ENCODE measurements at regions not wholly inside any gene's neighbourhood (a gene's known extent, or its start where the extent isn't known, plus 50 kb on each side); places are given as distances from the start of the nearest gene placed in this dataset.
"Not testable (repeated sequence)": the region's sequence is repeated elsewhere in the genome, so short reads cannot be mapped to it uniquely, and the experiment has no call there.

- not testable (repeated sequence) for H3K27ac ChIP-seq (ENCODE audit: low read depth, low read length)
These were observed 73.3 kb upstream of the COBL start for GRCh38 chr7:51389952-51390351.

GRCh38 chr7:51389216-51389812 lies 72.7 kb upstream of the COBL start:
- H3K9ac ChIP-seq (ENCODE audit: low read depth, low read length); H3K27ac ChIP-seq (ENCODE audit: low read depth, low read length): not testable (repeated sequence)

More at GRCh38 chr7:51389952-51390351, 73.3 kb upstream of the COBL start:
- H3K9me3 ChIP-seq (ENCODE audit: control insufficient read depth, insufficient read depth, low read length); H3K9ac ChIP-seq (ENCODE audit: low read depth, low read length); H3K4me3 ChIP-seq (ENCODE audit: low read depth, low read length); H3K36me3 ChIP-seq (ENCODE audit: control insufficient read depth, insufficient read depth, low read length); H3K27me3 ChIP-seq (ENCODE audit: control insufficient read depth, insufficient read depth, low read length); H3K4me1 ChIP-seq (ENCODE audit: control insufficient read depth, insufficient read depth, low read length): not testable (repeated sequence)

GRCh38 chr7:51388241-51388640 lies 71.6 kb upstream of the COBL start:
- H3K4me3 ChIP-seq (ENCODE audit: low read depth, low read length); H3K9ac ChIP-seq (ENCODE audit: low read depth, low read length); H3K27ac ChIP-seq (ENCODE audit: low read depth, low read length); H3K36me3 ChIP-seq (ENCODE audit: control insufficient read depth, insufficient read depth, low read length); H3K4me1 ChIP-seq (ENCODE audit: control insufficient read depth, insufficient read depth, low read length); H3K9me3 ChIP-seq (ENCODE audit: control insufficient read depth, insufficient read depth, low read length); H3K27me3 ChIP-seq (ENCODE audit: control insufficient read depth, insufficient read depth, low read length): not testable (repeated sequence)

More at GRCh38 chr7:51389216-51389812, 72.7 kb upstream of the COBL start:
- H3K4me3 ChIP-seq (ENCODE audit: low read depth, low read length); H3K4me1 ChIP-seq (ENCODE audit: control insufficient read depth, insufficient read depth, low read length); H3K36me3 ChIP-seq (ENCODE audit: control insufficient read depth, insufficient read depth, low read length); H3K27me3 ChIP-seq (ENCODE audit: control insufficient read depth, insufficient read depth, low read length); H3K9me3 ChIP-seq (ENCODE audit: control insufficient read depth, insufficient read depth, low read length): not testable (repeated sequence)

GRCh38 chr7:51386806-51387568 lies 70.4 kb upstream of the COBL start:
- not testable (repeated sequence) for H3K9me3 ChIP-seq (ENCODE audit: control insufficient read depth, insufficient read depth, low read length); H3K27ac ChIP-seq (ENCODE audit: low read depth, low read length); H3K36me3 ChIP-seq (ENCODE audit: control insufficient read depth, insufficient read depth, low read length); H3K27me3 ChIP-seq (ENCODE audit: control insufficient read depth, insufficient read depth, low read length); H3K9ac ChIP-seq (ENCODE audit: low read depth, low read length); H3K4me1 ChIP-seq (ENCODE audit: control insufficient read depth, insufficient read depth, low read length); H3K4me3 ChIP-seq (ENCODE audit: low read depth, low read length)

GRCh38 chr7:51386184-51386583 lies 69.6 kb upstream of the COBL start:
- H3K27me3 ChIP-seq (ENCODE audit: control insufficient read depth, insufficient read depth, low read length); H3K9ac ChIP-seq (ENCODE audit: low read depth, low read length); H3K9me3 ChIP-seq (ENCODE audit: control insufficient read depth, insufficient read depth, low read length); H3K27ac ChIP-seq (ENCODE audit: low read depth, low read length); H3K36me3 ChIP-seq (ENCODE audit: control insufficient read depth, insufficient read depth, low read length); H3K4me3 ChIP-seq (ENCODE audit: low read depth, low read length); H3K4me1 ChIP-seq (ENCODE audit: control insufficient read depth, insufficient read depth, low read length): not testable (repeated sequence)

GRCh38 chr7:51382243-51382642 lies 65.6 kb upstream of the COBL start:
- H3K9ac ChIP-seq (ENCODE audit: low read depth, low read length); H3K27ac ChIP-seq (ENCODE audit: low read depth, low read length); H3K9me3 ChIP-seq (ENCODE audit: control insufficient read depth, insufficient read depth, low read length); H3K27me3 ChIP-seq (ENCODE audit: control insufficient read depth, insufficient read depth, low read length); H3K4me3 ChIP-seq (ENCODE audit: low read depth, low read length); H3K36me3 ChIP-seq (ENCODE audit: control insufficient read depth, insufficient read depth, low read length); H3K4me1 ChIP-seq (ENCODE audit: control insufficient read depth, insufficient read depth, low read length): not testable (repeated sequence)

- no peak overlapping the region for H3K27ac ChIP-seq (ENCODE audit: low read depth, low read length)
- H3K9ac ChIP-seq (ENCODE audit: low read depth, low read length), result no peak overlapping the region
These were observed 59.9 kb upstream of the COBL start for GRCh38 chr7:51376420-51377092.

GRCh38 chr7:51374936-51375335 lies 58.3 kb upstream of the COBL start:
- H3K4me3 ChIP-seq (ENCODE audit: low read depth, low read length), result no peak overlapping the region
- no peaks in the 10 kb centered on the region for H3K4me1 ChIP-seq (ENCODE audit: control insufficient read depth, insufficient read depth, low read length)
- H3K9ac ChIP-seq (ENCODE audit: low read depth, low read length), result no peak overlapping the region
- no peak overlapping the region for H3K27ac ChIP-seq (ENCODE audit: low read depth, low read length)
- no peaks in the 10 kb centered on the region for H3K27me3 ChIP-seq (ENCODE audit: control insufficient read depth, insufficient read depth, low read length)
- H3K9me3 ChIP-seq (ENCODE audit: control insufficient read depth, insufficient read depth, low read length), result no peaks in the 10 kb centered on the region
- no peaks in the 10 kb centered on the region for H3K36me3 ChIP-seq (ENCODE audit: control insufficient read depth, insufficient read depth, low read length)

More at GRCh38 chr7:51376420-51377092, 59.9 kb upstream of the COBL start:
- Histone ChIP-seq H3K27me3 (ENCODE audit: control insufficient read depth, insufficient read depth, low read length) (no peaks in the 10 kb centered on the region), H3K4me3 (ENCODE audit: low read depth, low read length) (no peak overlapping the region), H3K4me1 (ENCODE audit: control insufficient read depth, insufficient read depth, low read length) (no peaks in the 10 kb centered on the region), H3K36me3 (ENCODE audit: control insufficient read depth, insufficient read depth, low read length) (no peaks in the 10 kb centered on the region), H3K9me3 (ENCODE audit: control insufficient read depth, insufficient read depth, low read length) (no peaks in the 10 kb centered on the region)

- H3K9me3 ChIP-seq (ENCODE audit: control insufficient read depth, insufficient read depth, low read length); H3K27ac ChIP-seq (ENCODE audit: low read depth, low read length); H3K36me3 ChIP-seq (ENCODE audit: control insufficient read depth, insufficient read depth, low read length); H3K27me3 ChIP-seq (ENCODE audit: control insufficient read depth, insufficient read depth, low read length); H3K4me3 ChIP-seq (ENCODE audit: low read depth, low read length); H3K9ac ChIP-seq (ENCODE audit: low read depth, low read length); H3K4me1 ChIP-seq (ENCODE audit: control insufficient read depth, insufficient read depth, low read length): not testable (repeated sequence)
These were observed 57.0 kb upstream of the COBL start for GRCh38 chr7:51373607-51374006.

- no peaks in the 10 kb centered on the region for H3K27me3 ChIP-seq (ENCODE audit: control insufficient read depth, insufficient read depth, low read length)
- no peak overlapping the region for H3K4me3 ChIP-seq (ENCODE audit: low read depth, low read length)
- no peaks in the 10 kb centered on the region for H3K36me3 ChIP-seq (ENCODE audit: control insufficient read depth, insufficient read depth, low read length)
- no peak overlapping the region for H3K9ac ChIP-seq (ENCODE audit: low read depth, low read length)
- H3K9me3 ChIP-seq (ENCODE audit: control insufficient read depth, insufficient read depth, low read length), result no peaks in the 10 kb centered on the region
- no peak overlapping the region for H3K27ac ChIP-seq (ENCODE audit: low read depth, low read length)
- peaks cover 12% of the 10 kb centered on the region for H3K4me1 ChIP-seq (ENCODE audit: control insufficient read depth, insufficient read depth, low read length)
These were observed 53.1 kb upstream of the COBL start for GRCh38 chr7:51369746-51370145.

GRCh38 chr7:51369228-51369627 lies 52.6 kb upstream of the COBL start:
- not testable (repeated sequence) for H3K9me3 ChIP-seq (ENCODE audit: control insufficient read depth, insufficient read depth, low read length); H3K9ac ChIP-seq (ENCODE audit: low read depth, low read length); H3K36me3 ChIP-seq (ENCODE audit: control insufficient read depth, insufficient read depth, low read length); H3K27ac ChIP-seq (ENCODE audit: low read depth, low read length); H3K27me3 ChIP-seq (ENCODE audit: control insufficient read depth, insufficient read depth, low read length); H3K4me3 ChIP-seq (ENCODE audit: low read depth, low read length)
- H3K4me1 ChIP-seq (ENCODE audit: control insufficient read depth, insufficient read depth, low read length), result peaks cover 12% of the 10 kb centered on the region
